Keratinocyte (primary cell): ENCODE measurements at regions not wholly inside any gene's neighbourhood (a gene's known extent, or its start where the extent isn't known, plus 50 kb on each side); places are given as distances from the start of the nearest gene placed in this dataset.

Source experiments
- DNase-seq: peaks from one replicate; pipeline ENCODE4 v3.0.0-alpha.2; 2011; ENCODE audit warnings: low read depth, missing footprints, low spot score
- FAIRE-seq: peaks from 2 replicates; lab custom pipeline; 2011; peaks lifted over from hg19 to GRCh38; lab: Jason Lieb, UNC
- H2AFZ ChIP-seq: 2 replicates; pipeline ENCODE4 v1.6.0; 2012; ENCODE audit warnings: low read length, control low read depth, inconsistent platforms; ENCODE audit not compliant: control insufficient read depth
- H3K27ac ChIP-seq: 2 replicates; pipeline ENCODE4 v1.5.1; 2011; ENCODE audit warnings: low read length; ENCODE audit not compliant: control insufficient read depth, insufficient read depth
- H3K27me3 ChIP-seq: 3 replicates; pipeline ENCODE4 v1.6.0; 2011; ENCODE audit warnings: low read length; ENCODE audit not compliant: control insufficient read depth, insufficient read depth; ENCODE audit errors: extremely low read depth
- H3K36me3 ChIP-seq, 2 experiments: 2 replicates in 1 of 2; 3 replicates in 1 of 2; pipeline ENCODE4 v1.5.1; 2011; ENCODE audit warnings: low read length in 2 of 2, mild to moderate bottlenecking in 1 of 2; ENCODE audit not compliant: control insufficient read depth in 2 of 2, insufficient read depth in 2 of 2; ENCODE audit errors: extremely low read depth in 1 of 2
- H3K4me1 ChIP-seq: 3 replicates; pipeline ENCODE4 v1.5.1; 2011; ENCODE audit warnings: low read length; ENCODE audit not compliant: control insufficient read depth, insufficient read depth; ENCODE audit errors: extremely low read depth
- H3K4me2 ChIP-seq: 3 replicates; pipeline ENCODE4 v1.6.0; 2011; ENCODE audit warnings: low read depth, low read length; ENCODE audit not compliant: control insufficient read depth, insufficient read depth; ENCODE audit errors: extremely low read depth
- H3K4me3 ChIP-seq, 3 experiments: fragments of 200-600 bp in 1 of 3; sonication (generic) in 1 of 3; 2 replicates in 2 of 3; 3 replicates in 1 of 3; pipeline ENCODE4 v1.5.1; 2011 to 2016; ENCODE audit warnings: low read length in 3 of 3, mild to moderate bottlenecking in 3 of 3, control low read depth in 2 of 3, inconsistent platforms in 1 of 3, low read depth in 1 of 3, mixed read lengths in 1 of 3, mixed run types in 1 of 3, moderate library complexity in 1 of 3; ENCODE audit not compliant: control insufficient read depth in 2 of 3, insufficient read depth in 2 of 3; ENCODE audit errors: extremely low read depth in 1 of 3
- H3K79me2 ChIP-seq: 2 replicates; pipeline ENCODE4 v1.6.0; 2012; ENCODE audit warnings: low read length; ENCODE audit not compliant: control insufficient read depth, insufficient read depth
- H3K9ac ChIP-seq: 3 replicates; pipeline ENCODE4 v1.6.0; 2011; ENCODE audit warnings: low read length; ENCODE audit not compliant: control insufficient read depth, insufficient read depth; ENCODE audit errors: extremely low read depth
- H3K9me1 ChIP-seq: 3 replicates; pipeline ENCODE4 v1.6.0; 2011; ENCODE audit warnings: low read length; ENCODE audit not compliant: control insufficient read depth, insufficient read depth; ENCODE audit errors: extremely low read depth
- H3K9me3 ChIP-seq: 2 replicates; pipeline ENCODE4 v1.5.1; 2012; ENCODE audit warnings: low read depth, low read length; ENCODE audit not compliant: control insufficient read depth
- H4K20me1 ChIP-seq: 3 replicates; pipeline ENCODE4 v1.6.0; 2011; ENCODE audit warnings: low read length; ENCODE audit not compliant: control insufficient read depth, insufficient read depth; ENCODE audit errors: extremely low read depth
- EZH2 ChIP-seq: IDR thresholded peaks from one replicate; pipeline ENCODE4 v1.6.1; 2012; ENCODE audit warnings: inconsistent platforms, mild to moderate bottlenecking, low read length, moderate library complexity
- dilution Hi-C: fragments of 300-500 bp; cut with MboI; formaldehyde crosslinking; loops from one replicate; pipeline ENCODE4 v1.7.0; 2020; ENCODE audit warnings: low sequenced_read_pairs; ENCODE audit not compliant: extremely low pct_ligation_motif_present
- TF ChIP-seq, protein P1 (sequence below), 3 experiments: IDR thresholded peaks in 1 of 3; conservative IDR thresholded peaks in 1 of 3; optimal IDR thresholded peaks in 1 of 3; 2 replicates in 2 of 3; 3 replicates in 1 of 3; pipeline versions ENCODE3 to v1.5.1; 2011; ENCODE audit warnings: low read length in 3 of 3, mild to moderate bottlenecking in 3 of 3, moderate library complexity in 2 of 3, control low read depth in 1 of 3, inconsistent platforms in 1 of 3; ENCODE audit not compliant: insufficient read depth in 2 of 3; ENCODE audit errors: extremely low read depth in 1 of 3

DNA sequence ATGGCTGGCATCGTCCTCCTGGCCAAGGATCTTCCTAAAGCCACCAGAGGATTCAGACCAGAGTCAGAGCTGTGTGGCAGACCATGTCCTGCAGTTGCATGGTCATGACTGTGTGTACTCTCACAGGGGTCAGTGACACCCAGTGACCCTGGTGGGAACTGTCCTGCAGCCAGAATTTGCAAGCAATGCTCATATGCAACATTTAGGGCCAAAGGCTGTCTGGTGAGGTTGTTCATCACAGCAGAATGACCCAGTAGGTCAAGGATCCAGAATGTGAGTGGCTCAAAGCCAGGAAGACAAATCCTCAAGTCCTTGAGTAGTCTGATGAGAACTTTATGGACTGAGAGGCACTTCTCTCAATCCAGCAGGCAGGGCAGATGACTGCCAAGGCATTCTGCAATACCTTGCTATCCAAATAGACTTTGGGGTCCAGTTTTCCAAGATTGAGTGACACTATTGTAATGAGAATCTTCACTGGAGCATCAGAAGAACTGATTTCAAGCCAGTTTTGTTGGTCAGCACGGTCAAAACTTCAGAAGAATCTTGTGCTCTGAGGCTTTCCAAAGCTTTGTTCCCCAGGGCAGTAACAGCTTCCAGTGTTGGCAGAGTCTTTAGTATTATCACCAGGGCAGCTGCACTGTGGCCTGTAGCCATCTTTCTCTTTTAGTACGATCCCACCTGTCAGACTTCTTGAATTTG is 122.0 kb downstream of the PTCSC3 start:
- no peak for TF ChIP-seq EZH2
- TF ChIP-seq, protein P1, sequence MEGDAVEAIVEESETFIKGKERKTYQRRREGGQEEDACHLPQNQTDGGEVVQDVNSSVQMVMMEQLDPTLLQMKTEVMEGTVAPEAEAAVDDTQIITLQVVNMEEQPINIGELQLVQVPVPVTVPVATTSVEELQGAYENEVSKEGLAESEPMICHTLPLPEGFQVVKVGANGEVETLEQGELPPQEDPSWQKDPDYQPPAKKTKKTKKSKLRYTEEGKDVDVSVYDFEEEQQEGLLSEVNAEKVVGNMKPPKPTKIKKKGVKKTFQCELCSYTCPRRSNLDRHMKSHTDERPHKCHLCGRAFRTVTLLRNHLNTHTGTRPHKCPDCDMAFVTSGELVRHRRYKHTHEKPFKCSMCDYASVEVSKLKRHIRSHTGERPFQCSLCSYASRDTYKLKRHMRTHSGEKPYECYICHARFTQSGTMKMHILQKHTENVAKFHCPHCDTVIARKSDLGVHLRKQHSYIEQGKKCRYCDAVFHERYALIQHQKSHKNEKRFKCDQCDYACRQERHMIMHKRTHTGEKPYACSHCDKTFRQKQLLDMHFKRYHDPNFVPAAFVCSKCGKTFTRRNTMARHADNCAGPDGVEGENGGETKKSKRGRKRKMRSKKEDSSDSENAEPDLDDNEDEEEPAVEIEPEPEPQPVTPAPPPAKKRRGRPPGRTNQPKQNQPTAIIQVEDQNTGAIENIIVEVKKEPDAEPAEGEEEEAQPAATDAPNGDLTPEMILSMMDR (optimal IDR thresholded peaks at IDR 0.05 in 1 of 3, IDR thresholded peaks at IDR 0.05 in 1 of 3, conservative IDR thresholded peaks at IDR 0.05 in 1 of 3; ENCODE audit: extremely low read depth in 1 of 3, insufficient read depth in 2 of 3, low read length in 3 of 3), result no peak
- no peaks in the 10 kb centered on the region for H3K79me2 ChIP-seq
- H3K27me3 ChIP-seq, result no peaks in the 10 kb centered on the region
- no peak overlapping the region for H3K27ac ChIP-seq
- H3K9me3 ChIP-seq, result no peaks in the 10 kb centered on the region
- DNase-seq (no peak), FAIRE-seq (no peak)
- dilution Hi-C loops, result no loop called here
- no peak overlapping the region for H3K9ac ChIP-seq
- no peaks in the 10 kb centered on the region for H4K20me1 ChIP-seq
- peaks cover 17% of the 10 kb centered on the region for H3K4me1 ChIP-seq
- no peak overlapping the region for H3K4me2 ChIP-seq
- no peaks in the 10 kb centered on the region for H3K36me3 ChIP-seq
- no peak overlapping the region for H3K4me3 ChIP-seq
- H2AFZ ChIP-seq, result no peak overlapping the region
- H3K9me1 ChIP-seq, result no peaks in the 10 kb centered on the region

DNA sequence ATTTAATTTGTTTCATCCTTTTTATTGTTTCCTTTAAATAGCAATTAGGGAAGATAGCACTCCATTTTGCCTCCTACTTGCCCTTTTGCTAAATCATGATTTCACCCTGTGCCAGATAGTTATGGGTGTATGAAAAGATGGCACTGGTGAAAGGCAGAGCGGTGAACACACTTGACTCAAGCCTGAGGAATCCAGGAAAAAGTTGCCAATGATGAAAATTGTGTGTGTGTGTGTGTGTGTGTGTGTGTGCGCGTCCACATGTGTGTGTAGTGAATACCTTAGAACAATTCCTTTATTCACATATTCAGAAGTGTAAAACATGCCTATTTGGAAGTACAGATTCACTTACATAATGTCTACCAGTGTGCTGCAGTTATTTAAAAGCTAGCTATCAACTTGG is 123.8 kb downstream of the PTCSC3 start:
- Histone ChIP-seq H3K4me2 (no peak overlapping the region), H2AFZ (no peak overlapping the region), H3K27ac (no peak overlapping the region), H3K4me3 (no peak overlapping the region), H3K9me3 (no peaks in the 10 kb centered on the region), H3K27me3 (no peaks in the 10 kb centered on the region), H3K9me1 (no peaks in the 10 kb centered on the region), H3K4me1 (peaks cover 7% of the 10 kb centered on the region), H3K36me3 (no peaks in the 10 kb centered on the region), H3K79me2 (no peaks in the 10 kb centered on the region), H3K9ac (no peak overlapping the region), H4K20me1 (no peaks in the 10 kb centered on the region)
- FAIRE-seq, result no peak
- dilution Hi-C loops, result no loop called here
- no peak for DNase-seq
- TF ChIP-seq, protein P1 (optimal IDR thresholded peaks at IDR 0.05 in 1 of 3, IDR thresholded peaks at IDR 0.05 in 1 of 3, conservative IDR thresholded peaks at IDR 0.05 in 1 of 3; ENCODE audit: extremely low read depth in 1 of 3, insufficient read depth in 2 of 3, low read length in 3 of 3), result no peak
- TF ChIP-seq EZH2, result no peak
